ENCODE measurements at regions not wholly inside any gene's neighbourhood (a gene's known extent, or its start where the extent isn't known, plus 50 kb on each side); places are given as distances from the start of the nearest gene placed in this dataset.

- TF ChIP-seq CTCF (conservative IDR thresholded peaks at IDR 0.05 in 1 of 2, IDR thresholded peaks at IDR 0.05 in 1 of 2; ENCODE audit: low read depth in 1 of 2, low read length in 2 of 2), result no peak
- no peak for TF ChIP-seq EZH2 (IDR thresholded peaks at IDR 0.05; ENCODE audit: low read length, missing control alignments)
Measured at GRCh38 chr7:142413280-142414000, 155.6 kb upstream of the PRSS58 start.
